Spleen (tissue), 7 donors: ENCODE measurements at regions not wholly inside any gene's neighbourhood (a gene's known extent, or its start where the extent isn't known, plus 50 kb on each side); places are given as distances from the start of the nearest gene placed in this dataset.

Source experiments
- CTCF ChIP-seq, 11 experiments: fragments of 200-600 bp in 7 of 11; fragments of 450-650 bp in 4 of 11; sonication (generic) in 4 of 11; IDR thresholded peaks in 8 of 11; conservative IDR thresholded peaks in 3 of 11; 1 replicate in 7 of 11; 2 replicates in 4 of 11; pipeline versions ENCODE4 v1.4.0 to v1.8.0; 2016 to 2021; ENCODE audit warnings: antibody characterized with exemption in 11 of 11, inconsistent platforms in 4 of 11, mild to moderate bottlenecking in 1 of 11
- POLR2A ChIP-seq, 3 donors: fragments of 450-650 bp; IDR thresholded peaks; one replicate each; pipeline ENCODE4 v1.5.1; 2017; ENCODE audit warnings: antibody characterized with exemption in 3 of 3, mild to moderate bottlenecking in 1 of 3
- POLR2AphosphoS5 ChIP-seq, 3 donors: sonication (generic); formaldehyde crosslinking; IDR thresholded peaks; one replicate each; pipeline ENCODE4 v1.5.1; 2017; ENCODE audit warnings: antibody characterized with exemption in 3 of 3
- donor health status: DM: no; HTN: no; CAD: no; lungs with moderate emphysema.
- donor health status: DM: no; HTN: no; CAD: no.
- donor health status: DM: no; HTN: no; CAD: no.

- TF ChIP-seq CTCF (IDR thresholded peaks at IDR 0.05 in 8 of 11, conservative IDR thresholded peaks at IDR 0.05 in 3 of 11) (no peak), POLR2A (IDR thresholded peaks at IDR 0.05) (no peak), POLR2AphosphoS5 (IDR thresholded peaks at IDR 0.05) (no peak)
Observed at GRCh38 chr3:88221726-88222125, 72.0 kb downstream of the C3orf38 start.
